Esophagus squamous epithelium (tissue), 5 donors: ENCODE measurements at regions not wholly inside any gene's neighbourhood (a gene's known extent, or its start where the extent isn't known, plus 50 kb on each side); places are given as distances from the start of the nearest gene placed in this dataset.

Experiments used
- DNase-seq: peaks from one replicate; lab custom pipeline; 2025; lab: John Stamatoyannopoulos, UW
- H3K27ac ChIP-seq, 4 donors: fragments of 200-600 bp; sonication (generic); one replicate each; pipeline ENCODE4 v1.5.1; 2016 to 2019; ENCODE audit warnings: mild to moderate bottlenecking in 1 of 4
- H3K27me3 ChIP-seq, 4 donors: fragments of 200-600 bp; sonication (generic); 1 replicate in 3 of 4; 2 replicates in 1 of 4; pipeline versions ENCODE4 v1.5.1 to v1.6.0; 2017 to 2021; ENCODE audit warnings: antibody characterized with exemption in 1 of 4
- H3K36me3 ChIP-seq, 3 donors: fragments of 200-600 bp; sonication (generic); one replicate each; pipeline ENCODE4 v1.5.1; 2016 to 2019
- H3K4me1 ChIP-seq, 3 donors: fragments of 200-600 bp; sonication (generic); one replicate each; pipeline ENCODE4 v1.5.1; 2017 to 2019
- H3K4me3 ChIP-seq, 4 donors: fragments of 200-600 bp; sonication (generic); 1 replicate in 3 of 4; 2 replicates in 1 of 4; pipeline ENCODE4 v1.5.1; 2016 to 2019; ENCODE audit warnings: mild to moderate bottlenecking in 2 of 4, moderate library complexity in 1 of 4
- H3K9me3 ChIP-seq, 3 donors: fragments of 200-600 bp; sonication (generic); one replicate each; pipeline ENCODE4 v1.5.1; 2016 to 2019
- POLR2A ChIP-seq, 4 donors: fragments of 450-650 bp; IDR thresholded peaks; one replicate each; pipeline ENCODE4 v1.6.1; 2017; ENCODE audit warnings: antibody characterized with exemption in 4 of 4, mild to moderate bottlenecking in 4 of 4, moderate library complexity in 3 of 4
- WGBS, 2 donors: methylation state at CpG; one replicate each; pipeline ENCODE4 v1.1.5; 2018; 5-methylcytosine and 5-hydroxymethylcytosine counted together
- intact Hi-C: fragments of 100-400 bp; cut with DNase I; formaldehyde crosslinking; loops from one replicate; pipeline ENCODE4 v1.15.0; 2022
- TF ChIP-seq, protein P1 (sequence below), 6 experiments: fragments of 450-650 bp in 4 of 6; fragments of 200-600 bp in 2 of 6; sonication (generic) in 2 of 6; IDR thresholded peaks; one replicate each; pipeline ENCODE4 v1.5.1; 2016 to 2019; ENCODE audit warnings: antibody characterized with exemption in 6 of 6, mild to moderate bottlenecking in 4 of 6, moderate library complexity in 4 of 6
- donor health status: DM: yes; HTN: yes; CAD: no.

DNA sequence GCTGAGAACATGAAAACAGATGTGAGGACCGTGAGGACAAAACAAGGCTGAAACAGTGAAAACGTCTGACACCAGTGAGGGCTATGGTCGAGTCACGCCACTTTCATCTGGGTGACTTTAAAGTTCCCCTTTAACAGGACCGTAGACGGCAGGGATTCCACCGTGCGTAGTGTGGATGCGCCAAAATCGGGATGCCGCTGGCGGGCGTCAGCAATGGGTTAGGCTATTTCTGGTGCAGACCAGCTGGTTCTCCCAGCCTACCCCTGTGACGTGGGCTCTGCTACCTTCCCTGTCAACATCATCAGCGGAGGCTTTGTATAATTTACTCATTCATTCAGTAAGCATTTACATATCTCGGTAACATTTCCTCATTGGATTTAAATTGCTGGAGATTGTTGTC, 246.6 kb upstream of the AJAP1 start:
- no peaks in the 10 kb centered on the region for H3K36me3 ChIP-seq
- TF ChIP-seq, protein P1, sequence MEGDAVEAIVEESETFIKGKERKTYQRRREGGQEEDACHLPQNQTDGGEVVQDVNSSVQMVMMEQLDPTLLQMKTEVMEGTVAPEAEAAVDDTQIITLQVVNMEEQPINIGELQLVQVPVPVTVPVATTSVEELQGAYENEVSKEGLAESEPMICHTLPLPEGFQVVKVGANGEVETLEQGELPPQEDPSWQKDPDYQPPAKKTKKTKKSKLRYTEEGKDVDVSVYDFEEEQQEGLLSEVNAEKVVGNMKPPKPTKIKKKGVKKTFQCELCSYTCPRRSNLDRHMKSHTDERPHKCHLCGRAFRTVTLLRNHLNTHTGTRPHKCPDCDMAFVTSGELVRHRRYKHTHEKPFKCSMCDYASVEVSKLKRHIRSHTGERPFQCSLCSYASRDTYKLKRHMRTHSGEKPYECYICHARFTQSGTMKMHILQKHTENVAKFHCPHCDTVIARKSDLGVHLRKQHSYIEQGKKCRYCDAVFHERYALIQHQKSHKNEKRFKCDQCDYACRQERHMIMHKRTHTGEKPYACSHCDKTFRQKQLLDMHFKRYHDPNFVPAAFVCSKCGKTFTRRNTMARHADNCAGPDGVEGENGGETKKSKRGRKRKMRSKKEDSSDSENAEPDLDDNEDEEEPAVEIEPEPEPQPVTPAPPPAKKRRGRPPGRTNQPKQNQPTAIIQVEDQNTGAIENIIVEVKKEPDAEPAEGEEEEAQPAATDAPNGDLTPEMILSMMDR (IDR thresholded peaks at IDR 0.05) = no peak
- no peak for TF ChIP-seq POLR2A (IDR thresholded peaks at IDR 0.05)
- H3K27me3 ChIP-seq = peaks cover 0 to 4% (median 0%) of the 10 kb centered on the region in 4 donors
- H3K27ac ChIP-seq = no peak overlapping the region
- no peak for DNase-seq
- intact Hi-C loops = no loop called here
- WGBS, 2 donors = 80 to 90% methylated on average over 16 of the region's 16 CpGs
- H3K4me1 ChIP-seq = no peaks in the 10 kb centered on the region
- no peak overlapping the region for H3K4me3 ChIP-seq
- no peaks in the 10 kb centered on the region for H3K9me3 ChIP-seq

DNA sequence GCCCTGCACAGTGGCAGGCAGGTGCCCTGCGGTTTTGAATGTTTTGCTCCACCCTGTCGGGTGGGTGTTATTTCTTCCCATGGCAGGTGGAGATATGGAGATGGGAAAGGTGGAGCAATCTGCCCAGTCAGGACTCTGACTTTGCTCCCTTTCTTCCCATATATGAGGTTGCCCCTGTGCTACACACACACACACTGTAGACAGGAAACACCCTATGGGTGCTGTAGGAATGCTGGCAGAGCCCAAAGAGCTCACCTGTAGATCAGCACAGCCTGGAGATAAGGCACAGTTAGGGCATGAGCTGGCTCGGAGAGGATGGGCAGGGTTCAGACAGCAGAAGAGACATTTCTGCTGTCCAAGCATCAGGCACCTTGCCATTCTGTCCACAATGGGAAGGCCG, 246.0 kb upstream of the AJAP1 start:
- DNase-seq = no peak
- Histone ChIP-seq H3K36me3 (no peaks in the 10 kb centered on the region), H3K4me3 (no peak overlapping the region), H3K4me1 (no peaks in the 10 kb centered on the region), H3K27me3 (peaks cover 0 to 4% (median 0%) of the 10 kb centered on the region in 4 donors), H3K27ac (no peak overlapping the region), H3K9me3 (no peaks in the 10 kb centered on the region)
- intact Hi-C loops = no loop called here
- 82 to 89% methylated on average over 2 to 4 of the region's 4 CpGs for WGBS, 2 donors
- TF ChIP-seq, protein P1 (IDR thresholded peaks at IDR 0.05) = no peak
- TF ChIP-seq POLR2A (IDR thresholded peaks at IDR 0.05) = no peak

DNA sequence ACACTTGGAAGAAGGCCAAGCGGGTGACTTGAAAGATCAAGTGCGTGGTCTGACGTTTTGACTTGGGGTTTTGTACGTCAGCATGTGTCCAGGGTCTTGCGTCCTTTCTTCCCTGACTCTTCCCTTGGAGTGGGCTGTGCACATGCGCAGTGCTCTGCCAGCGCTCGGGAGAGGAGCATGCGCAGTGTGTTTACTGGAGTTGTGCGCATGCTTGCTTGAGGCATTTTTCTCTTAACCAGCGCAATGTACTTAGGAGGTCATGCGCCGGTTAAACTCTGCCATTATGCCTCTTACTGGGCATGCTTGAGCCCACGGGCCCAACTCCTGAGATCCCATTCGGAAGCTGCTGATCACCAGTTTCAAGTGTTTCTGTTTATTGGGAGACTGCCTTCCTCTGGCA, 242.5 kb upstream of the AJAP1 start:
- WGBS, 2 donors = 86 to 93% methylated on average over 13 to 15 of the region's 15 CpGs
- no peak for TF ChIP-seq POLR2A (IDR thresholded peaks at IDR 0.05)
- TF ChIP-seq, protein P1 (IDR thresholded peaks at IDR 0.05) = no peak
- intact Hi-C loops = no loop called here
- peaks cover 0 to 4% (median 0%) of the 10 kb centered on the region in 4 donors for H3K27me3 ChIP-seq
- no peaks in the 10 kb centered on the region for H3K36me3 ChIP-seq
- no peaks in the 10 kb centered on the region for H3K9me3 ChIP-seq
- no peak for DNase-seq
- H3K27ac ChIP-seq = no peak overlapping the region
- no peak overlapping the region for H3K4me3 ChIP-seq
- H3K4me1 ChIP-seq = no peaks in the 10 kb centered on the region

DNA sequence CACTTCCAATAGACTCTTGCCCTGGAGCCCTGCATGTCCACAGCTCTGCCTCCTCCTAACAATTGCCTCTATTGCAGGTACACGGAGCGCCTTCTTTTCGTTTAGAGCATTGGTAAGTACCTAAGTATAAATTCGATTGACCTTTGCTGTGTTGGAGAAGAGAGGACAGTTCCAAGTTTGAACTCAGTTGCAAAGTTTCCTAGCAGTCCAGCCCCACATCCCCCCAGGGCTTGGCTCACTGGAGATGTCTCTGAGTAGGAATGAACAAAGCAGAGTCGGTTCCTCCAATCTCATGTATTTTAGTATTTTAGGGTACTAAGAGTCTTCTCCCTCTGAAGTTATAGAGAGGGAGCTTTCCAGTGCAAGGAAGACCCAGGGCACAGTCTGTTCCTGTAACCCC, 238.9 kb upstream of the AJAP1 start:
- Histone ChIP-seq H3K27ac (no peak overlapping the region), H3K27me3 (peaks cover 0 to 3% (median 0%) of the 10 kb centered on the region in 4 donors), H3K9me3 (no peaks in the 10 kb centered on the region), H3K36me3 (no peaks in the 10 kb centered on the region), H3K4me1 (no peaks in the 10 kb centered on the region), H3K4me3 (no peak overlapping the region)
- intact Hi-C loops = no loop called here
- no peak for TF ChIP-seq POLR2A (IDR thresholded peaks at IDR 0.05)
- TF ChIP-seq, protein P1 (IDR thresholded peaks at IDR 0.05) = no peak
- DNase-seq = no peak
- WGBS, 2 donors = 82 to 92% methylated on average over 5 of the region's 5 CpGs

DNA sequence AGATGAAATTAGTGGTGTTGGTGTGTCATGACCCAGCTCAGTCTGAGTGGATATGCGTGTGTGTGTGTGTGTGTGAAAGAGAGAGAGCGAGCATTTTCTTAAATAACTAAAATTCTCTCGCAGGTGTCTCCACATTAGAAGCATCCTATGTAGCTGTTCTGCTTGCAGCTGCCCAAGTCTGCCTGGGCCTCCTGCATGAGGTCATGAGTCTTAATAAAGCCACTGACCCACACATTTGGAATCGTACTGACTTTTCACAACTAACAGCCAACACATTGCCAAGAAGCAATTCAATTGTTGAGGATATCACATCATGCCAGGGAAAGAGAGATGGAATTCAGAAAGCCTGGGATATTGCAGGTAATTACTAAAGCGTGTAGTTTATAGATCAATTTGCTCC, 238.2 kb upstream of the AJAP1 start:
- no peaks in the 10 kb centered on the region for H3K36me3 ChIP-seq
- H3K27me3 ChIP-seq = peaks cover 0 to 4% (median 0%) of the 10 kb centered on the region in 4 donors
- 55 to 68% methylated on average over 5 of the region's 5 CpGs for WGBS, 2 donors
- no peaks in the 10 kb centered on the region for H3K9me3 ChIP-seq
- no peak for TF ChIP-seq POLR2A (IDR thresholded peaks at IDR 0.05)
- TF ChIP-seq, protein P1 (IDR thresholded peaks at IDR 0.05) = no peak
- intact Hi-C loops = no loop called here
- DNase-seq = no peak
- H3K4me1 ChIP-seq = no peaks in the 10 kb centered on the region
- H3K27ac ChIP-seq = no peak overlapping the region
- H3K4me3 ChIP-seq = no peak overlapping the region
